H1 (cell line): ENCODE measurements at regions not wholly inside any gene's neighbourhood (a gene's known extent, or its start where the extent isn't known, plus 50 kb on each side); places are given as distances from the start of the nearest gene placed in this dataset.

Source experiments
- CTCF ChIA-PET: fragments of 300-600 bp; sonication (Branson Sonifier 250); formaldehyde crosslinking; loops from one replicate; lab custom pipeline; 2021; ENCODE audit not compliant: partially characterized antibody; lab: Charles Lee
- POLR2A ChIA-PET: fragments of 300-600 bp; sonication (Branson Sonifier 250); formaldehyde crosslinking; loops from one replicate; lab custom pipeline; 2021; ENCODE audit warnings: inconsistent platforms; ENCODE audit not compliant: partially characterized antibody; lab: Charles Lee
- DNase-seq, 2 experiments: peaks; one replicate each; pipeline versions ENCODE4 v3.0.0 to v3.0.0-alpha.2; 2010 to 2022; ENCODE audit warnings: low spot score in 2 of 2, low read depth in 1 of 2, mixed read lengths in 1 of 2
- FAIRE-seq: peaks from 2 replicates; lab custom pipeline; 2011; peaks lifted over from hg19 to GRCh38; lab: Jason Lieb, UNC
- H2AFZ ChIP-seq: 2 replicates; pipeline ENCODE4 v1.8.1; 2012; ENCODE audit warnings: low read length, inconsistent platforms
- H2AK5ac ChIP-seq: 2 replicates; pipeline ENCODE4 v1.6.1; 2013; ENCODE audit warnings: low read depth, low read length
- H2BK120ac ChIP-seq: replicated peaks from 2 replicates; pipeline ENCODE3; 2013; ENCODE audit warnings: low read depth, low read length, inconsistent platforms
- H2BK12ac ChIP-seq: 2 replicates; pipeline ENCODE4 v1.6.1; 2013; ENCODE audit warnings: low read depth, low read length
- H2BK15ac ChIP-seq: 2 replicates; pipeline ENCODE4 v1.6.1; 2013; ENCODE audit warnings: low read length
- H2BK20ac ChIP-seq: 2 replicates; pipeline ENCODE4 v1.6.1; 2013; ENCODE audit warnings: low read length
- H2BK5ac ChIP-seq: 2 replicates; pipeline ENCODE4 v1.6.1; 2013; ENCODE audit warnings: low read depth, low read length
- H3K14ac ChIP-seq: 2 replicates; pipeline ENCODE4 v1.6.1; 2013; ENCODE audit warnings: inconsistent platforms; ENCODE audit not compliant: insufficient read length
- H3K18ac ChIP-seq: 2 replicates; pipeline ENCODE4 v1.6.1; 2013; ENCODE audit warnings: low read length; ENCODE audit errors: extremely low read depth
- H3K23ac ChIP-seq: 2 replicates; pipeline ENCODE4 v1.6.1; 2013; ENCODE audit warnings: inconsistent platforms; ENCODE audit not compliant: insufficient read length
- H3K23me2 ChIP-seq: 2 replicates; pipeline ENCODE4 v1.6.1; 2013; ENCODE audit warnings: low read depth, low read length
- H3K27ac ChIP-seq: 2 replicates; pipeline ENCODE4 v1.6.1; 2011; ENCODE audit warnings: low read depth, low read length, inconsistent platforms
- H3K27me3 ChIP-seq, 4 experiments: replicated peaks in 1 of 4; 1 replicate in 1 of 4; 2 replicates in 3 of 4; pipeline versions ENCODE4 v1.6.1 to v1.8.1; 2011 to 2013; ENCODE audit warnings: low read length in 3 of 4, mild to moderate bottlenecking in 3 of 4, inconsistent platforms in 2 of 4, mixed read lengths in 2 of 4, moderate library complexity in 1 of 4; ENCODE audit not compliant: control insufficient read depth in 3 of 4, insufficient read depth in 3 of 4; ENCODE audit errors: extremely low read depth in 1 of 4
- H3K36me3 ChIP-seq, 4 experiments: 2 replicates each; pipeline versions ENCODE4 v1.6.1 to v1.8.1; 2011 to 2013; ENCODE audit warnings: mild to moderate bottlenecking in 4 of 4, low read length in 3 of 4, moderate library complexity in 2 of 4, control low read depth in 1 of 4, inconsistent platforms in 1 of 4; ENCODE audit not compliant: insufficient read depth in 4 of 4, control insufficient read depth in 2 of 4
- H3K4ac ChIP-seq: replicated peaks from 2 replicates; pipeline ENCODE3; 2013; ENCODE audit warnings: low read length, low read depth, mixed read lengths, inconsistent platforms; ENCODE audit not compliant: insufficient read length
- H3K4me1 ChIP-seq, 4 experiments: replicated peaks in 1 of 4; 1 replicate in 1 of 4; 2 replicates in 3 of 4; pipeline versions ENCODE4 v1.6.1 to v1.8.1; 2011 to 2013; ENCODE audit warnings: low read length in 3 of 4, inconsistent platforms in 2 of 4, mixed read lengths in 1 of 4; ENCODE audit not compliant: insufficient read depth in 4 of 4, control insufficient read depth in 3 of 4
- H3K4me2 ChIP-seq, 2 experiments: 2 replicates each; pipeline versions ENCODE4 v1.6.1 to v1.8.1; 2011 to 2013; ENCODE audit warnings: low read depth in 2 of 2, low read length in 2 of 2, control low read depth in 1 of 2, inconsistent platforms in 1 of 2, mild to moderate bottlenecking in 1 of 2; ENCODE audit not compliant: insufficient read depth in 1 of 2
- H3K4me3 ChIP-seq, 4 experiments: fragments of 200-600, 300-600 bp in 1 of 4; sonication (generic), shearing (Covaris generic), sonication (Bioruptor Twin) in 1 of 4; 2 replicates each; pipeline versions ENCODE4 v1.5.1 to v1.8.1; 2011 to 2016; ENCODE audit warnings: low read length in 4 of 4, low read depth in 3 of 4, control low read depth in 2 of 4, inconsistent platforms in 2 of 4, mild to moderate bottlenecking in 2 of 4, mixed read lengths in 1 of 4, moderate library complexity in 1 of 4; ENCODE audit not compliant: insufficient read depth in 2 of 4; ENCODE audit errors: extremely low read depth in 1 of 4
- H3K56ac ChIP-seq: replicated peaks from 2 replicates; pipeline ENCODE3; 2013; ENCODE audit warnings: low read depth, mild to moderate bottlenecking, mixed read lengths, low read length, inconsistent platforms; ENCODE audit not compliant: insufficient read length
- H3K79me1 ChIP-seq: 2 replicates; pipeline ENCODE4 v1.6.1; 2013; ENCODE audit warnings: low read depth, low read length, control low read depth
- H3K79me2 ChIP-seq, 2 experiments: 2 replicates each; pipeline versions ENCODE4 v1.6.1 to v1.8.1; 2012 to 2013; ENCODE audit warnings: low read length in 2 of 2, mild to moderate bottlenecking in 2 of 2, inconsistent platforms in 1 of 2; ENCODE audit not compliant: insufficient read depth in 2 of 2, control insufficient read depth in 1 of 2
- H3K9ac ChIP-seq, 4 experiments: replicated peaks in 1 of 4; 1 replicate in 1 of 4; 2 replicates in 3 of 4; pipeline versions ENCODE4 v1.6.1 to v1.8.1; 2011 to 2013; ENCODE audit warnings: low read depth in 3 of 4, low read length in 3 of 4, control low read depth in 2 of 4, mild to moderate bottlenecking in 2 of 4, moderate library complexity in 2 of 4, inconsistent platforms in 1 of 4; ENCODE audit errors: extremely low read depth in 1 of 4
- H3K9me3 ChIP-seq, 2 experiments: 2 replicates each; pipeline versions ENCODE4 v1.6.1 to v1.8.1; 2012 to 2013; ENCODE audit warnings: mild to moderate bottlenecking in 2 of 2, moderate library complexity in 2 of 2, control low read depth in 1 of 2, inconsistent platforms in 1 of 2, low read depth in 1 of 2, low read length in 1 of 2, mixed read lengths in 1 of 2; ENCODE audit not compliant: insufficient read depth in 2 of 2
- H4K20me1 ChIP-seq, 2 experiments: replicated peaks in 1 of 2; 2 replicates each; pipeline versions ENCODE3 to v1.8.1; 2011 to 2013; ENCODE audit warnings: inconsistent platforms in 2 of 2, low read length in 2 of 2, mild to moderate bottlenecking in 1 of 2; ENCODE audit not compliant: insufficient read depth in 2 of 2, control insufficient read depth in 1 of 2
- H4K5ac ChIP-seq: 2 replicates; pipeline ENCODE4 v1.6.1; 2013; ENCODE audit warnings: low read length, low read depth, mixed read lengths, inconsistent platforms; ENCODE audit not compliant: insufficient read length
- H4K8ac ChIP-seq: 2 replicates; pipeline ENCODE4 v1.8.0; 2013; ENCODE audit warnings: mild to moderate bottlenecking, moderate library complexity, low read length, inconsistent platforms; ENCODE audit not compliant: insufficient read depth; ENCODE audit errors: extremely low read depth
- H4K91ac ChIP-seq: replicated peaks from 2 replicates; pipeline ENCODE3; 2013; ENCODE audit warnings: low read length, mixed read lengths, inconsistent platforms; ENCODE audit not compliant: insufficient read length
- CBX5 ChIP-seq: fragments of 300-800, 300-1000 bp; sonication (generic); IDR thresholded peaks from 2 replicates; pipeline ENCODE4 v1.7.1; 2016; ENCODE audit warnings: antibody characterized with exemption, low read length, low read depth
- CBX8 ChIP-seq: fragments of 300-800, 300-1000 bp; sonication (generic); IDR thresholded peaks from 2 replicates; pipeline ENCODE4 v1.7.1; 2016; ENCODE audit warnings: low read depth, low read length, borderline replicate concordance
- CREB1 ChIP-seq: IDR thresholded peaks from 2 replicates; pipeline ENCODE4 v1.6.1; 2012; ENCODE audit warnings: inconsistent platforms
- EZH2 ChIP-seq: fragments of 200-600 bp; sonication (generic); IDR thresholded peaks from 2 replicates; pipeline ENCODE4 v1.7.1; 2012; ENCODE audit warnings: low read depth, mild to moderate bottlenecking, moderate library complexity, low read length, inconsistent platforms; ENCODE audit not compliant: severe bottlenecking
- FOSL1 ChIP-seq: IDR thresholded peaks from 2 replicates; pipeline ENCODE4 v1.6.1; 2011; ENCODE audit warnings: mild to moderate bottlenecking, low read depth, low read length, moderate library complexity; ENCODE audit not compliant: insufficient read depth
- GTF2F1 ChIP-seq: IDR thresholded peaks from 2 replicates; pipeline ENCODE4 v1.6.1; 2012; ENCODE audit warnings: low read depth, low read length, improper control_type of control experiment, borderline replicate concordance
- SIN3A ChIP-seq, 2 experiments: IDR thresholded peaks in 1 of 2; conservative IDR thresholded peaks in 1 of 2; 2 replicates each; pipeline ENCODE4 v1.6.1; 2011 to 2012; ENCODE audit warnings: low read length in 2 of 2, improper control_type of control experiment in 1 of 2, low read depth in 1 of 2, mild to moderate bottlenecking in 1 of 2
- TAF1 ChIP-seq: IDR thresholded peaks from 2 replicates; pipeline ENCODE4 v1.6.1; 2011; ENCODE audit warnings: mild to moderate bottlenecking, low read depth, low read length
- TCF12 ChIP-seq: IDR thresholded peaks from 2 replicates; pipeline ENCODE4 v1.6.1; 2011; ENCODE audit warnings: low read depth, mild to moderate bottlenecking, low read length
- WGBS, 2 experiments: shearing (Covaris generic) in 1 of 2; methylation state at CpG; one replicate each; pipeline versions ENCODE4 v1.1.6 to v1.1.7; 2013 to 2015; ENCODE audit warnings: low lambda C conversion rate in 2 of 2, mixed read lengths in 2 of 2, inconsistent platforms in 1 of 2, low coverage in 1 of 2, missing lambda C conversion rate in 1 of 2; ENCODE audit not compliant: insufficient replicate concordance in 2 of 2, insufficient coverage in 1 of 2, insufficient read length in 1 of 2; ENCODE audit errors: extremely low coverage in 1 of 2, missing lambda C conversion rate in 1 of 2; 5-methylcytosine and 5-hydroxymethylcytosine counted together

- Histone ChIP-seq H4K91ac (no peak overlapping the region), H2BK12ac (no peak overlapping the region), H4K20me1 (no peaks in the 10 kb centered on the region), H2BK15ac (no peak overlapping the region), H3K36me3 (no peaks in the 10 kb centered on the region), H2BK120ac (no peak overlapping the region), H3K23ac (no peak overlapping the region), H3K56ac (no peak overlapping the region), H3K79me1 (no peaks in the 10 kb centered on the region), H2AFZ (no peak overlapping the region), H2AK5ac (no peak overlapping the region), H3K9me3 (no peaks in the 10 kb centered on the region), H3K18ac (no peak overlapping the region), H3K9ac (no peak overlapping the region), H3K14ac (no peak overlapping the region), H3K4me3 (no peak overlapping the region), H4K8ac (no peak overlapping the region), H2BK5ac (no peak overlapping the region), H4K5ac (no peak overlapping the region), H3K4ac (no peak overlapping the region), H3K23me2 (no peaks in the 10 kb centered on the region), H2BK20ac (no peak overlapping the region), H3K4me1 (no peaks in the 10 kb centered on the region), H3K27ac (no peak overlapping the region), H3K4me2 (no peak overlapping the region), H3K79me2 (no peaks in the 10 kb centered on the region), H3K27me3 (no peaks in the 10 kb centered on the region)
- no peak for FAIRE-seq
- 84% methylated on average over 3 of the region's 3 CpGs; no CpG with 5 or more reads in 1 of the 2 experiments for WGBS, 2 experiments
- no peak for TF ChIP-seq CREB1
- TF ChIP-seq TCF12, result no peak
- TF ChIP-seq EZH2, result no peak
- no peak for TF ChIP-seq SIN3A (conservative IDR thresholded peaks at IDR 0.05 in 1 of 2, IDR thresholded peaks at IDR 0.05 in 1 of 2; ENCODE audit: low read depth in 1 of 2, low read length in 2 of 2)
- TF ChIP-seq CBX5, result no peak
- TF ChIP-seq FOSL1, result no peak
- no peak for TF ChIP-seq GTF2F1
- TF ChIP-seq CBX8, result no peak
- TF ChIP-seq TAF1, result no peak
- ChIA-PET CTCF (interaction anchor here (0.7 to 1.6 kb wide), 5 partner anchors 10 to 284 kb away, joined by 3 to 6 read pairs (median 3); no protein-coding TSS in a partner anchor), POLR2A (no interaction called here)
- DNase-seq, result no peak
Observed at GRCh38 chr2:136665736-136666135, 99.6 kb upstream of the THSD7B start.
